Sigmoid colon (tissue), 4 donors: ENCODE measurements at regions not wholly inside any gene's neighbourhood (a gene's known extent, or its start where the extent isn't known, plus 50 kb on each side); places are given as distances from the start of the nearest gene placed in this dataset.

ENCODE experiments used
- POLR2AphosphoS5 ChIP-seq, 4 donors: sonication (generic); formaldehyde crosslinking; IDR thresholded peaks; one replicate each; pipeline ENCODE4 v1.6.1; 2017; ENCODE audit warnings: antibody characterized with exemption in 4 of 4
- TF ChIP-seq, protein P1 (sequence below), 4 experiments: fragments of 450-650 bp in 3 of 4; fragments of 200-600 bp in 1 of 4; IDR thresholded peaks; one replicate each; pipeline ENCODE4 v1.5.1; 2016 to 2019; ENCODE audit warnings: antibody characterized with exemption in 4 of 4, mild to moderate bottlenecking in 3 of 4, moderate library complexity in 2 of 4

DNA sequence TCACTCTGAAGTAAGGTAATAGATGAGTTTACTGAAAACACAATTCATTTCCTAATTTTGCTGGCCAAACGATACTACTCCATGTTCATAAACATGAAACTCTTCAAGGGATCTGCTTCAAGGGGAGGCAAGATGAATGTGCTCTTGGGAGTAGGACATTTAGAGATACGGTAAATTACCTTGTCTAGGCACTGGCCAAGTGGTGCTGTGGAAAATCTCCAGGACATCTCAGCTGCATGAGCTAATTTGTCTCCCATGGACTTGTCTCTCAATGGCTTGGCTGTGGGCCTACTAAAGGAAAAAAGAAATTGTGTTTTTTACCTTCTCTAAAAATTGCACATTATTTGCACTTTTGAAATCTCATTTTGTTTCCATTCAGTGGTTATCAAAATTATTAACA, 780.6 kb downstream of the LTN1 start:
- TF ChIP-seq, protein P1, sequence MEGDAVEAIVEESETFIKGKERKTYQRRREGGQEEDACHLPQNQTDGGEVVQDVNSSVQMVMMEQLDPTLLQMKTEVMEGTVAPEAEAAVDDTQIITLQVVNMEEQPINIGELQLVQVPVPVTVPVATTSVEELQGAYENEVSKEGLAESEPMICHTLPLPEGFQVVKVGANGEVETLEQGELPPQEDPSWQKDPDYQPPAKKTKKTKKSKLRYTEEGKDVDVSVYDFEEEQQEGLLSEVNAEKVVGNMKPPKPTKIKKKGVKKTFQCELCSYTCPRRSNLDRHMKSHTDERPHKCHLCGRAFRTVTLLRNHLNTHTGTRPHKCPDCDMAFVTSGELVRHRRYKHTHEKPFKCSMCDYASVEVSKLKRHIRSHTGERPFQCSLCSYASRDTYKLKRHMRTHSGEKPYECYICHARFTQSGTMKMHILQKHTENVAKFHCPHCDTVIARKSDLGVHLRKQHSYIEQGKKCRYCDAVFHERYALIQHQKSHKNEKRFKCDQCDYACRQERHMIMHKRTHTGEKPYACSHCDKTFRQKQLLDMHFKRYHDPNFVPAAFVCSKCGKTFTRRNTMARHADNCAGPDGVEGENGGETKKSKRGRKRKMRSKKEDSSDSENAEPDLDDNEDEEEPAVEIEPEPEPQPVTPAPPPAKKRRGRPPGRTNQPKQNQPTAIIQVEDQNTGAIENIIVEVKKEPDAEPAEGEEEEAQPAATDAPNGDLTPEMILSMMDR (IDR thresholded peaks at IDR 0.05) = no peak
- TF ChIP-seq POLR2AphosphoS5 (IDR thresholded peaks at IDR 0.05) = peak in 3 of 4 donors; percentile 22 to 76 (median 66)
